Heart left ventricle (tissue), 13 donors: ENCODE measurements at regions not wholly inside any gene's neighbourhood (a gene's known extent, or its start where the extent isn't known, plus 50 kb on each side); places are given as distances from the start of the nearest gene placed in this dataset.

Experiments used
- CTCF ChIP-seq, 12 donors: fragments of 200-600 bp; sonication (generic) in 4 of 12; IDR thresholded peaks; one replicate each; pipeline versions ENCODE4 v1.5.0 to v1.8.0; 2018 to 2022; ENCODE audit warnings: antibody characterized with exemption in 12 of 12, mild to moderate bottlenecking in 5 of 12
- POLR2A ChIP-seq, 2 donors: fragments of 450-650 bp; IDR thresholded peaks; one replicate each; pipeline ENCODE4 v1.6.1; 2017; ENCODE audit warnings: antibody characterized with exemption in 2 of 2, mild to moderate bottlenecking in 2 of 2, moderate library complexity in 2 of 2
- donor health status: ischemic (EF 13 %, LVEDD 7.1; RV severe dilation, severe dysfunction).
- donor health status: DM: no; HTN: yes; CAD: no.
- donor health status: DM: no; HTN: no; CAD: no.
- donor health status: ischemic (EF 25% LVEDD 6.9; RV normal size, moderate dysfunction).
- donor health status: ischemic (EF 25% LVEDD 5.7; RV mildly dilated, moderate dysfunction).
- donor health status: ischemic (EF 35%, LVEDD 5.7; RV mildly dilated, moderate dysfunction).
- donor health status: nonischemic (EF 11% LVEDD 7.7; RV severe dilation, severe dysfunction).
- donor health status: DM: yes; HTN: yes; CAD: no.
- donor health status: PGD.
- donor health status: ischemic (EF 29% LVEDD 5.4; RV normal size, mild dysfunction).
- donor health status: nonischemic (EF 23%, LVEDD 6.1; RV moderate dilation, normal function).

GRCh38 chr2:168353251-168353650 lies 102.8 kb upstream of the CERS6 start:
- TF ChIP-seq POLR2A (IDR thresholded peaks at IDR 0.05) (no peak), CTCF (IDR thresholded peaks at IDR 0.05) (no peak)
